ENCODE measurements at regions not wholly inside any gene's neighbourhood (a gene's known extent, or its start where the extent isn't known, plus 50 kb on each side); places are given as distances from the start of the nearest gene placed in this dataset.

DNA sequence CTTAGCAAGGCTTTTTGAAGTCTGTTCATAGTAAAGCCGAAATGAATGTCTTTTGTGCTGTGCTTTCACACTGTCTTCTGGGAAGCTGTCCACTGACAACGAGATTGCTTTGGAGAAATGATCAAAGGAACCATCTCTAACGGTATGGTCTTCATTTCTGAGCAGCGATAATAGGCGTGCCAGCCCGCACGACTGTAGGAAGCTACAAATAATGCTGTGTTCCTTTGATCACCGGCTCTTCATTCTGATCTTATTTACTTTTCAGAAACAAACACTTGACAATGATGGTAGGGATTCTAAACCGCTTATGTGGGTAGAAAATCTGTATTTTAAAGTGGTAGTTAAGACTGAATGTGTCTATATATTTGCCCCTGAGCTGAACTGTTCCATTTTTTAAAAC is 306.6 kb upstream of the EXOC2 start:
- CTCF ChIA-PET, result no interaction called here
- H3K9me2 ChIP-seq (ENCODE audit: insufficient read depth), result no peaks in the 10 kb centered on the region
- no peak overlapping the region for H2AFZ ChIP-seq (ENCODE audit: low read depth, low read length, poor library complexity, severe bottlenecking)
- H3K27ac ChIP-seq (ENCODE audit: low read depth, low read length), result no peak overlapping the region
- no peaks in the 10 kb centered on the region for H3K4me1 ChIP-seq (ENCODE audit: control insufficient read depth in 1 of 2, insufficient read depth in 2 of 2, low read length in 2 of 2)
- no peak for TF ChIP-seq POLR2AphosphoS5 (IDR thresholded peaks at IDR 0.05; ENCODE audit: low read depth, low read length)
- no peak for TF ChIP-seq ZFX (IDR thresholded peaks at IDR 0.05)
- TF ChIP-seq, protein P1, sequence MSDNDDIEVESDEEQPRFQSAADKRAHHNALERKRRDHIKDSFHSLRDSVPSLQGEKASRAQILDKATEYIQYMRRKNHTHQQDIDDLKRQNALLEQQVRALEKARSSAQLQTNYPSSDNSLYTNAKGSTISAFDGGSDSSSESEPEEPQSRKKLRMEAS (IDR thresholded peaks at IDR 0.05), result no peak
- no peak for TF ChIP-seq SRF (IDR thresholded peaks at IDR 0.05; ENCODE audit: low read depth)
- no peak for TF ChIP-seq ELF1 (IDR thresholded peaks at IDR 0.05; ENCODE audit: borderline replicate concordance, low read depth)
- TF ChIP-seq FOSL1 (IDR thresholded peaks at IDR 0.05; ENCODE audit: low read depth), result no peak
- TF ChIP-seq, protein P2, sequence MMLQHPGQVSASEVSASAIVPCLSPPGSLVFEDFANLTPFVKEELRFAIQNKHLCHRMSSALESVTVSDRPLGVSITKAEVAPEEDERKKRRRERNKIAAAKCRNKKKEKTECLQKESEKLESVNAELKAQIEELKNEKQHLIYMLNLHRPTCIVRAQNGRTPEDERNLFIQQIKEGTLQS (IDR thresholded peaks at IDR 0.05), result no peak
- H3K36me3 ChIP-seq (ENCODE audit: control insufficient read depth in 1 of 2, insufficient read depth in 2 of 2, low read length in 2 of 2), result no peaks in the 10 kb centered on the region
- no peaks in the 10 kb centered on the region for H3K9me3 ChIP-seq (ENCODE audit: control insufficient read depth in 1 of 2, insufficient read depth in 1 of 2, low read depth in 1 of 2, low read length in 2 of 2)
- ATAC-seq (no peak), DNase-seq (ENCODE audit: low read depth, low spot score) (no peak)
- no peaks in the 10 kb centered on the region for H3K79me2 ChIP-seq (ENCODE audit: insufficient read depth, low read length)
- intact Hi-C loops (cut with micrococcal nuclease), result no loop called here
- RAD21 ChIA-PET (ENCODE audit: low non-redundant PET in 1 of 2, low total read pairs in 2 of 2, uncharacterized antibody in 2 of 2, unreplicated experiment in 2 of 2), result no interaction called here
- POLR2A ChIA-PET, result no interaction called here
- H4K20me1 ChIP-seq (ENCODE audit: insufficient read depth), result no peaks in the 10 kb centered on the region
- peaks cover 10% of the 10 kb centered on the region; the same call in 1 of the 2 replicates for H3K27me3 ChIP-seq (ENCODE audit: insufficient read depth, low read length)
- H3K9ac ChIP-seq (ENCODE audit: low read length), result no peak overlapping the region
- H3K4me3 ChIP-seq (replicated peaks in 1 of 2; ENCODE audit: low read depth in 1 of 2, low read length in 2 of 2), result no peak overlapping the region
- no peak overlapping the region for H3K4me2 ChIP-seq (ENCODE audit: low read length)
- BruUV-seq (replicated peaks), result no TSS peak

DNA sequence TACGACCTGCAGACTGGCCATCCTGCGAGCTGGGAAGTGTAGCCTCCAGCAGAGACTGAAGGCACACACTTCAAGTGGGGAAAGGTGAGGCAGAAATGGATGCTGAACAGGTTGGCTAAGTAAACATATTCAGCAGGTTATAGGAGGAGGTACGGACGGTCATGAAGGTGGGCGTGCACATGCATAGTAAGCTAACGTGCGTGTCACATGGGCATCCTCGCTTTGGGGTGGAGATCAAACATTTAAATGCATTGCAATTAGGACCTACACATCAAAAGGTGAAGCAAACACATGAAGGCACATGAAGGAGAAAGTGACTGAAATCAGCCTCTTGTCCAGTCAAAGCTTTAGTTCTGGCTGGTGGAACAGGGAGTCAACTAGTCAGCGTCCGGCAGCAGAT is 305.6 kb upstream of the EXOC2 start:
- intact Hi-C loops (cut with micrococcal nuclease), result no loop called here
- Histone ChIP-seq H3K27ac (ENCODE audit: low read depth, low read length) (no peak overlapping the region), H3K9me2 (ENCODE audit: insufficient read depth) (no peaks in the 10 kb centered on the region), H3K9ac (ENCODE audit: low read length) (no peak overlapping the region), H3K36me3 (ENCODE audit: control insufficient read depth in 1 of 2, insufficient read depth in 2 of 2, low read length in 2 of 2) (no peaks in the 10 kb centered on the region), H2AFZ (ENCODE audit: low read depth, low read length, poor library complexity, severe bottlenecking) (no peak overlapping the region), H3K4me1 (ENCODE audit: control insufficient read depth in 1 of 2, insufficient read depth in 2 of 2, low read length in 2 of 2) (no peaks in the 10 kb centered on the region), H3K79me2 (ENCODE audit: insufficient read depth, low read length) (no peaks in the 10 kb centered on the region), H3K27me3 (ENCODE audit: insufficient read depth, low read length) (peaks cover 10% of the 10 kb centered on the region; the same call in 1 of the 2 replicates), H3K4me2 (ENCODE audit: low read length) (no peak overlapping the region), H3K4me3 (replicated peaks in 1 of 2; ENCODE audit: low read depth in 1 of 2, low read length in 2 of 2) (no peak overlapping the region), H4K20me1 (ENCODE audit: insufficient read depth) (no peaks in the 10 kb centered on the region), H3K9me3 (ENCODE audit: control insufficient read depth in 1 of 2, insufficient read depth in 1 of 2, low read depth in 1 of 2, low read length in 2 of 2) (no peaks in the 10 kb centered on the region)
- ATAC-seq (no peak), DNase-seq (ENCODE audit: low read depth, low spot score) (no peak)
- TF ChIP-seq EZH2phosphoT487 (IDR thresholded peaks at IDR 0.05; ENCODE audit: borderline replicate concordance), result no peak
- no peak for TF ChIP-seq TCF7L2 (IDR thresholded peaks at IDR 0.05; ENCODE audit: borderline replicate concordance, extremely low read depth, insufficient read depth, insufficient read length)
- no peak for TF ChIP-seq YY1 (IDR thresholded peaks at IDR 0.05; ENCODE audit: extremely low read depth, insufficient replicate concordance, low read depth, low read length)
- TF ChIP-seq CEBPB (IDR thresholded peaks at IDR 0.05; ENCODE audit: low read depth), result no peak
- no peak for TF ChIP-seq POLR2AphosphoS5 (IDR thresholded peaks at IDR 0.05; ENCODE audit: low read depth, low read length)
- TF ChIP-seq RAD21 (IDR thresholded peaks at IDR 0.05; ENCODE audit: low read depth), result no peak
- POLR2A ChIA-PET, result no interaction called here
- CTCF ChIA-PET, result no interaction called here
- BruUV-seq (replicated peaks), result no TSS peak
- RAD21 ChIA-PET (ENCODE audit: low non-redundant PET in 1 of 2, low total read pairs in 2 of 2, uncharacterized antibody in 2 of 2, unreplicated experiment in 2 of 2), result no interaction called here
